HG03103 (cell line): ENCODE measurements at regions not wholly inside any gene's neighbourhood (a gene's known extent, or its start where the extent isn't known, plus 50 kb on each side); places are given as distances from the start of the nearest gene placed in this dataset.
"Not testable (repeated sequence)": the region's sequence is repeated elsewhere in the genome, so short reads cannot be mapped to it uniquely, and the experiment has no call there.

ENCODE experiments used
- ATAC-seq: cut with Tn5 transposase; IDR thresholded peaks from one replicate; pipeline ENCODE4 v1.9.1; 2021; ENCODE audit warnings: low read depth; ENCODE audit not compliant: unreplicated experiment

GRCh38 chr4:115219862-115220261 is 106.4 kb upstream of the NDST4 start:
- no peak for ATAC-seq

GRCh38 chr4:115219315-115219860 is 106.0 kb upstream of the NDST4 start:
- no peak for ATAC-seq

- no peak for ATAC-seq
Measured at GRCh38 chr4:115215935-115216334, 102.5 kb upstream of the NDST4 start.

- no peak for ATAC-seq
Measured at GRCh38 chr4:115213716-115214115, 100.3 kb upstream of the NDST4 start.

- no peak for ATAC-seq
Measured at GRCh38 chr4:115201042-115201330, 87.6 kb upstream of the NDST4 start.

- ATAC-seq = not testable (repeated sequence)
Measured at GRCh38 chr4:115200201-115201041, 87.0 kb upstream of the NDST4 start.

- not testable (repeated sequence) for ATAC-seq
Measured at GRCh38 chr4:115194612-115195011, 81.2 kb upstream of the NDST4 start.

GRCh38 chr4:115190529-115190928 is 77.1 kb upstream of the NDST4 start:
- no peak for ATAC-seq

- ATAC-seq = no peak
Measured at GRCh38 chr4:115187136-115187535, 73.7 kb upstream of the NDST4 start.

- ATAC-seq = not testable (repeated sequence)
Measured at GRCh38 chr4:115179438-115180062, 66.1 kb upstream of the NDST4 start.

- not testable (repeated sequence) for ATAC-seq
Measured at GRCh38 chr4:115178687-115179086, 65.3 kb upstream of the NDST4 start.

- no peak for ATAC-seq
Measured at GRCh38 chr4:115171220-115171619, 57.8 kb upstream of the NDST4 start.

GRCh38 chr4:115165503-115165902 is 52.1 kb upstream of the NDST4 start:
- ATAC-seq = no peak
